COLO668 (cell line): ENCODE measurements at regions not wholly inside any gene's neighbourhood (a gene's known extent, or its start where the extent isn't known, plus 50 kb on each side); places are given as distances from the start of the nearest gene placed in this dataset.
"Not testable (repeated sequence)": the region's sequence is repeated elsewhere in the genome, so short reads cannot be mapped to it uniquely, and the experiment has no call there.

Experiments used
- DNase-seq: peaks from one replicate; lab custom pipeline; 2025; ENCODE audit not compliant: unreplicated experiment; lab: John Stamatoyannopoulos, UW

DNA sequence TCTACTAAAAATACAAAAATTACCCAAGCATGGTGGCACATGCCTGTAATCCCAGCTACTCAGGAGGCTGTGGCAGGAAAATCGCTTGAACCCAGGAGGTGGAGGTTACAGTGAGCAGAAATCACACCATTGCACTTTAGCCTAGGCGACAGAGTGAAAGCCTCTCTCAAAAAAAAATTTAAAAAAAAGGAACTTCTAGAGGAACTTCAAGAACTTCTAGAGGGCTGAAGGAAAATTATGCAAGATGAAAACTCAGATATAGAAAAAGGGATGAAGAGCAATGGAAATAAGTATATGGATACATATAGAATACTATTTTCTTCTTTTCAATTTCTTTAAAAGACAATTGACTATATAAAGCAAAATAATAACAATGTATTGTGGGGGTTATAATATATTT is 51.2 kb upstream of the PRR5 start:
- DNase-seq, result no peak

DNA sequence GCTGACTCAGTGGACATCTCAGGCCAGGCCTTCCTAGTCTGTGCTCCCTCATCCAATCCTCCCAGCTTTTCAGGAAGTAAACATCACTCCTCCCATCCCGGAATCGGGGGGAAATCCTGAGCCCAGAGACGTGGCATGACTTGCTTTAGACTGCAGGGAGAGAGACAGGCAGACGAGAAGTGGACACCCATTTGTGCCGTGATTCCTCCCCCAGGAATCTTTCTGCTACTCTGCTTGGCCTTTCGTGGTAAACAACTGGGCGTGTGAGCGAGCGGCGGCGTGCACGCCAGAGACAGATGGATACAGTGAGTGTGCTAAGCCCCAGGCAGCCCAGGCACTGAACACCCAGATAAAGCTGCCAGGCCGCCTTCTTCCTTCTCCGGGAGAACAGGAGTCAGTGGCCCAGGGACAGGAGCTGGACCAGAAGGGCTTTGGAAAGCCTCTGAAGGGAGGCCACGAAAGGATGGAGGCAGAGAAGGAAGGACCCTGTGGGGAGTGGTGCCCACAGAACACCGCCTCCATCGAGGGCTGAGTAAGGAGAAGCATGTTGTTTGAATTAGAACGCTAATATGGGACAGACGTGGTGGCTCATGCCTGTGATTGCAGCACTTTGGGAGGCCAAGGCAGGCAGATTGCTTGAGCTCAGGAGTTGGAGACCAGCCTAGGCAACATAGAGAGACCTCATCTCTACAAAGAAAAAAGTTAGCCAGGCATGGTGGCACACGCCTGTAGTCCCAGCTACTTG is 53.0 kb upstream of the PRR5 start:
- no peak for DNase-seq

DNA sequence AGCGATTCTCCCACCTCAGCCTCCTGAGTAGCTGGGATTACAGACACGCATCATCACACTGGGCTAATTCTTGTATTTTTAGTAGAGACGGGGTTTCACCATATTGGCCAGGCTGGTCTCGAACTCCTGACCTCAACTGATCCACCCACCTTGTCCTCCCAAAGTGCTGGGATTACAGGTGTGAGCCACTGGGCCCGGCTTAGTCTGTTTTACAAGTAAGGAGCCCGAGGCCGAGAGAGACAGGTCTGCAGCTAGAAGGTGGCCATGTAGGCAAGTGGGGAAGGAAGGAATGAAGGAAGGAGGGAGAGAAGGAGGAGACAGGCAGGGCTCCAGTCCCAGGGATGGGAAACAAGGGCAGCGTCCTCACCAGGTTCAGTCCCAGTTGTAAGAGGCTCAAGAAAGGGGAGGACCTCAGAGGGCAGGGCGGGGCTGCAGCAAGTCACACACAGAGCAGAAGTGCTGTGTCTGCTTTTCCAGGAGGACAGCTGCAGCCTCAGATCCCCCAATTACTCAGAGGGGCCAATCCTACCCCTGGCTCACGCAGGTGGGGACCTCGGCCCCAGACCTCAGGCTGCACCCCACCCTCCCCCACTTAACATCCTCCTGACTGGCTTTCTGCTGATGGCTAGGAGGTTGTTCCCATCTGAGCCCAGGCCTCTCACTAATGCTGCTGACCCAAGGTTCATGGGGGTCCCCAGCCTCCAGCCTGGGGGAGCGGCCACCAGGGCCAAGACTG is 53.8 kb upstream of the PRR5 start:
- no peak for DNase-seq

DNA sequence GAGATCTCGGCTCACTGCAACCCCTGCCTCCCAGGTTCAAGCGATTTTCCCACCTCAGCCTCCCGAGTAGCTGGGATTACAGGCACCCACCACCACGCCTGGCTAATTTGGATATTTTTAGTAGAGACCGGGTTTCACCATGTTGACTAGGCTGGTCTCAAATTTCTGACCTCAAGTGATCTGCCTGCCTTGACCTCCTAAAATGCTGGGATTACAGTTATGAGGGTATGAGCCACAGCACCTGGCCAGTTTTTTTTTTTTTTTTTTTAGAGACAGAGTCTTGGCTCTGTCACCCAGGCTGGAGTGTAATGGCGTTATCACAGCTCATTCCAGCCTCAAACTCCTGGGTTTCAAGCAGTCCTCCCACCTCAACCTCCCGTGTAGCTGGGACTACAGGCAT is 54.9 kb upstream of the PRR5 start:
- no peak for DNase-seq

DNA sequence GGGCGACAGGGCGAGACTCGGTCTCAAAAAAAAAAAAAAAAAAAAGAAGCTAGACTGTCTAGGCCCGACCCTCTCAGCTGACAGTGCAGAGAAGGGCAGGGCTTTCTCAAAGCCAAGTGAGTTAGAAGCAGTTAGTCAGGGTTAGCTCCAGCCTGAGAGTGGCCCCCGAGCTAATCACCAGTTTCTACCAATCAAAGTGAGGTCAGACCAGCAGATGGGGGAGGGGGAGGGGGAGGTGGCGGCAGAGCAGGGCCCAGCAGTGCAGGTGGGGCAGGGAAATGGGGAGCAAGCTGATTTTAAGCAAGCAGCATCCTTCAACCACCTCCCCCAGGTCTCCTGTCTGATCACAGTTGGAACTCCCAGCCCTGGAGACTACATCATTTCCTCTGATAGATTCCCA is 55.3 kb upstream of the PRR5 start:
- no peak for DNase-seq

DNA sequence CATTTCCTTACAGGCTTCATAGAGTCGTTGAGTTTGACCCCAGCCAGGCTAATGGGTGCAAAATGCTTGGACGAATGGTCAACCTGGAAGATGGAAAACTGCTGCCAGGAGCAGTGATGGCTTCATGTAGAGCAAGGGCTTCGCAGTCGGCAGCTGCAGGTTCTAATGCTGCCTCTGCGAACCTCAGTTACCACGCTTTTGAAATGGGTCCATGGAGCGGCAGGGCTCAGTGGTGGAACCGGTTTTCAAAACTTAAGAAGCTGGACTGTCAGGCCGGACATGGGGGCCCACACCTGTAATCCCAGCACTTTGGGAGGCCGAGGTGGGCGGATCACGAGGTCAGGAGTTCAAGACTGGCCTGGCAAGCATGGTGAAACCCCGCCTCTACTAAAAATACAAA is 55.9 kb upstream of the PRR5 start:
- no peak for DNase-seq

DNA sequence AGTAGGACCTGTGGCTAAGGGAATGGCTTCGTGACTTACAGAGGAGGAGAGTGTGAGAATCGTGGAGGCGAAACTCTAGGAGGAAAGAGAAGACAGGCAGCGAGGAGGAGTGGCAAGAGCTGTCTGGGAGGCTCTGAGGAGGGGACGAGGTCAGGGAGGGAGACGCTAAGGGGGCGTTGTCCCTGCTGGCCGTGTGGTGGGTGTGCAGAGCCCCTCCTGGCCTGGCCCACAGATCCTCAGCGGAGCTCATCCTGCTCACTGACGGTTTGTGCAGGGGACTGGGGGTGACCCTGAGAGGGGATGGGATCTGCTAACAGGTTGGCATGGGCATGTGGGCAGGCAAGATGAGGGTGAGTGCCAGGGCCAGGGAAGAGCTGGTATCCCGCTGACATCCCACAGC is 56.5 kb upstream of the PRR5 start:
- no peak for DNase-seq

DNA sequence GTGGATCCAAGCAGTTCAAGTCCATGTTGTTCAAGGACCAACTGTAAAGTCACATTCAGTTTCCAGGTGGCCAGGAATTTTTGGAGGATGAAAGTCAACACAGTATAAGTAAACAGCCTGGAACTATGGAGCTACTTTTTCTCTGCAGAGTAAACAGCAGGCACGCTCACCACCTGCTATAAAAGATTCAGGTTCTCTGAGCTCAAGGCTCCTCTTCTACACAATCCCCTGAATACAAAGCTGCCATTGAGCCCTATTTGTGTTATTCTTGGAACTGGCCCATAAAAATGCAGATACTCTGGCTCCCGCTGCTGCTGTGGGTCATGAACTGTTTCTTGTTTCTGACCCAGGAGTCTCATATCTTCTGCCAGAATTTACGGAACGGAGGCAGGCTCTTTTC is 56.9 kb upstream of the PRR5 start:
- peak; percentile 22 for DNase-seq

DNA sequence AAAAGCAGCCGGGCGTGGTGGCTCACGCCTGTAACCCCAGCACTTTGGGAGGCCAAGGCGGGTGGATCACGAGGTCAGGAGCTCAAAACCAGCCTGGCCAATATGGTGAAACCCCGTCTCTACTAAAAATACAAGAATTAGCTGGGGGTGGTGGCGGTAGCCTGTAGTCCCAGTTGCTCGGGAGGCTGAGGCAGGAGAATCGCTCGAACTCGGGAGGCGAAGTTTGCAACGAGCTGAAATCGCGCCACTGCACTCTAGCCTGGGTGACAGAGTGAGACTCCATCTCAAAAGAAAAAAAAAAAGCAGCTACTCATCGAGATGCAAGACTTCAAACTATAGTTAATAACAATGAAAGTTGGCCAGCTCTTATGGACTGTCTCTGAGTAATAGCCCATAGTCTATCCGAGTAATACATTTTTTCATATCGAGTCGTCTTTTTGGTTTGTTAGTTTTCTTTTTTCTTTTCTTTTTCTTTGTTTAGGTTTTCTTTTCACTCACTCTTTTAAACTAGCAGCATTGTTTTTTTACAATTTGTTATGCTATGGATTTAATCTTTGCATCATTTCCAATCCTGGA is 58.4 kb upstream of the PRR5 start:
- DNase-seq, result not testable (repeated sequence)

DNA sequence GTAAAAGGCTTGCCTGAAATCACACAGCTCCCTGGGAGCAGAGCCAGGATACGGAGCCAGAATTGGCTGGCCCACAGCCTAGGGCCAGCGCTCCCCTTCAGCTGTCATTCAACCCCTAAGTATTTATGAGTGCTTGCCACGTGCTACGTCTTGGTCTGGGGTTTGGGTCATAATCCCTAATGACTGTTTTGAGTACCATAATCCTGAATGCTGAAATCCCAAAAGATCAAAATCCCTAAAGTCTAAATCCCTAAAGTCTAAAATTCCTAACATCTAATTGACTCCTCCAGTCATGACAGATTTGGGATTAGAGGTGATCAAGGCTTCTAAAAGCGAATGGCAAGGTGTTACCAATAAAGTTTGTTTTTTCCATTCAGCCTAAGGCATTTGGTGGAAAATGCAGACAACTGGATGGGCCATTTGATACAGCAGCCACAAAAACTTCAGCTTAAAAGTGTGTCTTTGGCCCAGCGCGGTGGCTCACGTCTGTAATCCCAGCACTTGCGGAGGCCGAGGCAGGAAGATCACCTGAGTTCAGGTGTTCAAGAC is 59.8 kb upstream of the PRR5 start:
- DNase-seq, result no peak

DNA sequence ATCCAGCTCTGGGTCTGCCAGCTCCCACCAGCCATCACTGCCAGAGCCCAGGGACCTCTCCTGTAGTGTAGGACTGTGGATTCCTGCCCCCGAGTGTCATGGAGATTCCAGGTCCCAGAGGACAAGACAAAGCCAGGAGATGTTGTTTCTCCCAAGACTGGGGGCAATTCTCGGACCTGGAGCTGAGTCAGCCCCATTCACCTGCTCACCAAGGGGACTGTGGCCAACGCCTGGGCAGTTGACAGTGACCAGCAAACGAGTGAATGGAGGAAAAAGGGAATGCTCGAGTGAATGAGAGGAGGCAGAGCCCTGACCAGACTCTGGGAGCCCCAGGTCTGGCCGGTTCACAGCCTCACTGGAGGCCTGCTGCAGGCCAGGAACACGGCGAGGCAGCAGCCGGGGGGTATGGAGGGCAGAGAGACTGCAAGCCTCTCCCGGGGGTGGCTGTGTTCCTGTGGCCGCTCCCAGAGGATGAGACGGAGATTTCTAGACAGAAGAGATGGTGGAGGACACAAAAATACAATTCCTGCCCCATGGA is 61.3 kb upstream of the PRR5 start:
- DNase-seq, result no peak

DNA sequence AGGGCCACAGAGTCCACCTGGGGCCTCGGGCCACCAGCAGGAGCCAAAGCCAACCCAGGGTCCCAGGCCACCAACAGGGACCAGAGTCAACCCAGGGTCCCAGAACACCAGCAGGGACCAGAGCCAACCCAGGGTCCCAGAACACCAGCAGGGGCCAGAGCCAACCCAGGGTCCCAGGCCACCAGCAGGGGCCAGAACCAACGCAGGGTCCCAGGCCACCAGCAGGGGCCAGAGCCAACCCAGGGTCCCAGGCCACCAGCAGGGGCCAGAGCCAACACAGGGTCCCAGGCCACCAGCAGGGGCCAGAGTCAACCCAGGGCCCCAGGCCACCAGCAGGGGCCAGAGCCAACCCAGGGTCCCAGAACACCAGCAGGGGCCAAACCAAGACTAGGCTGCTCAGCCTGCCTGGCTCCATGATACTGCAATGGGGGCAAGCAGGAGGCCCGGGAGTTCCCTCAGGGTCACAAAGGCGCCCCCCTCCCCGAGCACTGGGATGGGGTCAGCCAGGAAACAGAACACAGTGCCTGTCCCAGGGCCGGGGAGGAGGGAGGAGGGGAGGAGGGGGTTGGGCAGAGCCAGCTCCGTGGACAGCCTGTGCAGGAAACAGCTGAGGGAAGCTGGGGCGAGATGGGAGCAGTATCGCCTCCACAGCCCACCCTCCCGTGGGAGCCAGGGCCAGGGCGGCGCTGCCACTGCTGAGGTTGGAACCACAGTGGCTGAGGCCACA is 62.0 kb upstream of the PRR5 start:
- DNase-seq, result no peak

DNA sequence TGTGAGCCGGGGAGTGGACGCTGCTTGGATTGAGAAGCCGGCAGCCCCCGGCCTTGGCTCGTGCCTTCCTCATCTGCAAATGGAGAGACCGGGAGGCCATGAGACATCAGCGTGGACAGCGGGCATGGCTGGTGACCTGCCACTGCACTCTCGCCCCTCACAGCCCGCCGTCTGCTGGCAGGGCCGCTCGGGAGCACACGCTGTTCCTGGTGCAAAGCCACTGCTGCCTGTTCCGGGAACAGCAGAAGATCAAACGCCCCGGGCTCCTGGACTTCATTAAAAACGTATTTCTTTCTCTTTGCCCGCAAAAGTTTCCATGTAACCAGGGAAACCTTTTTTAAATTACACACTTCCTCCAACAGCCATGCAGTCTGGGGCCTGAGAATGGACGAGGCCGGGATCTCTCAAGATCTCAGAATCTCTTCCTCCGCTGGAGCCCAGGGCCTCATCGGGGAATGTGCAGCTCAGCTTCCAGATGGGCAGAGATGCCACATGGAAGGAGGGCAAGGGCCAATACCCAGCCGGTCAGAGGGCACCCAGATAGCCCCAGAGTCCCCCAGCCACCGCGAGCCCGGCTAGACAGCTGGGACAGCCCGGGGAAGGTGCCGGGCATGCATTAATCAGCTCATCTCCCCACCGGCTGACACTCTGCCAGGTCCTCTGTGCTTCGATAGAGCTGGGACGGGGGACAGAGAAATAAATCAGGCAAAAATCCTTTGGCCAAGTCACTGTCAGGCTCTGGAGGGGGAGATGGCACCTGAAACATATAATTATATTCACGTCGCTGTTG is 62.8 kb upstream of the PRR5 start:
- no peak for DNase-seq

DNA sequence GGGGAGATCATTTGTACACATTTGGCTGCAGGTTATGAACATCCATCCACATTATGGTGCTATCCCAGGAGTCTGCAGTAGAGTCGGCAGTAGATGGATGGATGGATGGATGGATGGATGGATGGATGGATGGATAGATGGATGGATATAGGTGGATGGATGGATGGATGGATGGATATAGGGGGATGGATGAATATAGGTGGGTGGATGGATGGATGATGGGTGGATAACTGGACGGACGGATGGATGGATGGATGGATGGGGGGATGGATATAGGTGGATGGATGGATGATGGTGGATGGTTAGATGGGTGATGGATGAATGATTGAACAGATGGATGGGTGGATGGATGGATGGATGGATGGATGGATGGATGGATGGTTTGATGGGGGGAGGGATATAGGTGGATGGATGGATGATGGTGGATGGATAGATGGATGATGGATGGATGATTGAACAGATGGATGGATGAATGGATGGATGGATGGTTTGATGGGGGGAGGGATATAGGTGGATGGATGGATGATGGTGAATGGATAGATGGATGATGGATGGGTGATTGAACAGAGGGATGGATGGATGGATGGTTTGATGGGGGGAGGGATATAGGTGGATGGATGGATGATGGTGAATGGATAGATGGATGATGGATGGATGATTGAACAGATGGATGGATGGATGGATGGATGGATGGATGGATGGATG is 65.3 kb upstream of the PRR5 start:
- not testable (repeated sequence) for DNase-seq

DNA sequence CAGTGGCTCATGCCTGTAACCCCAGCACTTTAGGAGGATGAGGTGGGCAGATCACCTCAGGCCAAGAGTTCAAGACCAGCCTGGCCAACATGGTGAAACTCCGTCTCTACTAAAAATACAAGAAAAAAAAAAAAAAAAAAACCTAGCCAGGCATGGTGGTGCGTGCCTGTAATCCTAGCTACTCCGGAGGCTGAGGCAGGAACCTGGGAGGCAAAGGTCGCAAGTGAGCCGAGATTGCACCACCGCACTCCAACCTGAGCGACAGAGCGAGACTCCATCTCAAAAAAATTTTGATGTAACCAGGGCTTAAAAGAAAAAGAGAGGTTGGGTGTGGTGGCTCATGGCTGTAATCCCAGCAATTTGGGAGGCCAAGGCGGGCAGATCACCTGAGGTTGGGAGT is 66.4 kb upstream of the PRR5 start:
- not testable (repeated sequence) for DNase-seq

DNA sequence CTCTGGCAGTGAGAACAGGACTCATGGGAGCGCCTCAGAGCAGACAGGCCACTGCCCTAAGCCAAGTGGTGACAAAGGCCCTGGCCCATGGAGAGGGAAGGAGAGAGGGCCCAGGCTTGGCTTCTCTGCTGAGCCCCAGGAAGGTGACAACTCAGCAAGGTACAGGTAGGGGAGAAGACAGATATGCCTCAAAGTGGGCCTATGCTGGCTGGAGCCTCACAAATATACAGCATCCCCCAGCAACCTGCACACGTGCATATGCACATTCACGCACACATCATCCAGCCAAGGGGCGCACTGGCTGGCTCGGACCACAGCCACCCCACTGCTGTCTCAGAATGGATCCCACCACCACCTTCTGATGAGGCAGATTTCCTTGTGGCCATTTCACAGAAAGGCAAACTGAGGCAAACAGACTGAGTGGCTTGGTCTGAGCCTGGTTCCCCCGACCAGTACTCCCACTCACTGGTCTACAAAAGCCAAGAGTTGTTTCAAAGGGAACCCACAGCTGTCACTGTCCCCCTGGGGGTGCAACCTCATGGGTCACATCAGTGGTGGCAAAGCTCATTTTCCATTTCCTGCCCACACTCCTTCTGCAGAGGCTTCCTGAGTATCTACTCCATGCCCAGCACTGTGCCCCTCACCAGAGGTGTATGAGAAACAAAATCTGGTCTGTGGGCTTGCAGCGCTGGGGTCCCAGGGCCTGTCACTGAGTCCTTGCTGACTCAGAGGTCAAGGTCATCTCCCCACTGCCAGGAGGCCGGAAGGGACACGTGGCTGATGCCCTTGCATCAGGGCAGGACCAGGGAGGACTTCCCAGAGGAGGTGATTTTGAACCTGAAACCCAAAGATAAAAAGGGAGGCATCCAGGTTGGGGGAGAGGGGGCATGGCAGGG is 67.3 kb upstream of the PRR5 start:
- no peak for DNase-seq

DNA sequence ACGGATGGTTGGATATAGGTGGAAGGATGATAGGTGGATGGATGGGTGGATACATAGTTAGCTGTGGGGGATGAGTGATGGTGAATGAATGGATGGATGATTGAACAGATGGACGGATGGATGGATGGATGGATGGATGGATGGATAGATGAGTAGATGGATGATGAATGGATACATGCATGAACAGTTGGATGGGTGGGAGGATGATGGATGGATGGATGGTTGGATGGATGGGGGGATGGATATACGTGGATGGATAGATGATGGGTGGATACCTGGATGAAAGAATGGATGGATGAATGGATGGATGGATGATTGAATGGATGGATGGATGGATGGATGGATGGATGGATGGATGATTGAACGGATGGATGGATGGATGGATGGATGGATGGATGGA is 68.4 kb upstream of the PRR5 start:
- no peak for DNase-seq

DNA sequence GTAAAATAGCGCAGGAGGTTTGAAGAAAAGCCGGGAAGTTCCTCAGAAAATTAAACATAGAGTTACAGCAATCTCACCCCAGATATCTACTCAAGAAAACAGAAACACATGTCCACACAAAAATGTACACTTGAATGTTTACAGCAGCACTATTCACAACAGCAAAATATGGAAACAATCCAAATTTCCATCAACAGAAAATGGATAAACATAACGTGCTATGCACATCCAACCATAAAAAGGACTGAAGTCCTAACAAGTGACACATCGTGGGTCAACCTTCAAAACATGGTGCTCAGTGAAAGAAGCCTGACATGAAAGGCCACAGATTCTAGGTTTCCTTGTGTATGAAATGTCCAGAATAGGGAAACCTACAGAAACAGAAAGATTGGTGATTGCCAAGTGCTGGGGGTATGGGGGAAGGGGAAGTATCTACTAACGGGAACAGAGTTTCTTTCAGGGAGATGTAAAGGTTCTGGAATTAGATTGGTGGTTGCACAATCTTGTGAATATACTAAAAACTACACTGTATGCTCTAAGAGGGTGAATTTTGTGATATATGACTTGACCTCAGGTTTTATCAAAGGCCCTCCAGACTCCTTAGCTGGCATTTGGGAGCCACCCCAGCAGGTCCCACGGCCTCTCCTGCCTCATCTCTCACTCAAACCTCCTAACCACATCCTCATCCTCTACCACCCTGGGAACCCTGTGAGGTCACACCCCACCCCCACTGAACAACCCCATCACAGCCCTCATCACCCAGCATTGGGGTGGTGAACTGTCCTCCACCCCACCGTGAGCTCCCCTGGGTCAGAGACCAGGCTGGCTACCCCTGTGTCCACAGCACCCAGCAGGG is 69.2 kb upstream of the PRR5 start:
- no peak for DNase-seq
